Dermis microvascular lymphatic vessel endothelial cell (primary cell): ENCODE measurements at regions not wholly inside any gene's neighbourhood (a gene's known extent, or its start where the extent isn't known, plus 50 kb on each side); places are given as distances from the start of the nearest gene placed in this dataset.
"Not testable (repeated sequence)": the region's sequence is repeated elsewhere in the genome, so short reads cannot be mapped to it uniquely, and the experiment has no call there.

Experiments used
- DNase-seq, 2 donors: peaks; one replicate each; pipeline versions ENCODE4 v3.0.0 to v3.0.0-alpha.2; 2010; ENCODE audit warnings: low read depth in 2 of 2

DNA sequence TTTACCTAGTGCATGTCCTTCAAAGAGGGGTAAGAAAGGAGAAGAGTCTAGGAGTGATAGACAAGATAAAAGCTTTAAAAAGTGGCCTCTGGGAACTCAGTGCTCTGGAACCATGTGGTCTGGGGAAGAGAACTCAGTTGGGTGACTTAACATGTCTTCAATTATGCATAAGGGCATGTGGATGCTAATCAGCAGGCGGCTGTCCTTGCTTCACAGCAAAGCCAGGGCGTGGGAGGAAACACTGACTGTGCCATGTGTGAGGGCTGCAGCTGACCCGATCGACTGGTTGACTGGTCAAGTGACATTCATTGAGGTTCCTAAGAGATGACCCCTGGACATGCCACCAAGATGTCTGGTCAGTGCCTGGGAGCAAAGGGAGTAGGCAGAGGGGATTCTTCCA lies 1053.8 kb downstream of the BCL11B start:
- DNase-seq: no peak

DNA sequence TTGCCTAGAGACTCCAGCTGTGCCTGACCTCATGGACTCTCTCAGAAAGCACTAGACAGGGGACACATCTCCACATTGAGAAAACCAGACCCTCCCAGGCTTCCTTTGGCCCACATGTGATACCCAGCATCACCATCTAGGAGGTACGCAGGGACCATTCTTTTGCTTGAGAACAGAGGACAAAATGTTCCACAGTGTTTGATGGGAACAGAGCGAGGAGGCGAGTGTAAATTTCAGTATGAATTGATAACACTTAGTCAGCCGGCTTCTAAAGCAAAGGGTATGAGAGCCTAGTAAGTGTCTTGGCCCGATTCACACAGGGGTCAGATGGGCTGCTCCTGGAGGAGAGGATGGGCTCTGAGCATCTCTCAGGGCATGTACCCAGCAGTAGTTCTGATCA lies 1052.4 kb downstream of the BCL11B start:
- no peak for DNase-seq

DNA sequence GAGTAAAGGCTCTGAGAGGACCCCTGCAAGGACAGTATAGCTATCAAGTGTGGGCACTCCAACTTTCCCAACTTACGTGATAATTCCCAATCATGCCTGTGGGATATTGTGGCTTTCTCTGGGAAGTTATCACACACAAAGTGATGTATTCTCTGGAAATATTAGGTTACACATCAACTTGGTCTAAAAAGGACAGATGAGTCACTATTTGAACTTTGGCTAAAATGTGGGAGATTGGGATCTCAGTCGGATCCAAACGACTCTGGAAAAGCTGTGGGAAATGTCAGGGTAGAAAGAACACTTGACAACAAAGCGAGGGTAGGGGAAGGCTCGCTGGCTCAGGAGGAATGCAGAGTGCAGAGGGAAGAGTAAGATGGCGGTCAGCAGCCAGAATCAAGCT lies 1048.9 kb downstream of the BCL11B start:
- no peak for DNase-seq

DNA sequence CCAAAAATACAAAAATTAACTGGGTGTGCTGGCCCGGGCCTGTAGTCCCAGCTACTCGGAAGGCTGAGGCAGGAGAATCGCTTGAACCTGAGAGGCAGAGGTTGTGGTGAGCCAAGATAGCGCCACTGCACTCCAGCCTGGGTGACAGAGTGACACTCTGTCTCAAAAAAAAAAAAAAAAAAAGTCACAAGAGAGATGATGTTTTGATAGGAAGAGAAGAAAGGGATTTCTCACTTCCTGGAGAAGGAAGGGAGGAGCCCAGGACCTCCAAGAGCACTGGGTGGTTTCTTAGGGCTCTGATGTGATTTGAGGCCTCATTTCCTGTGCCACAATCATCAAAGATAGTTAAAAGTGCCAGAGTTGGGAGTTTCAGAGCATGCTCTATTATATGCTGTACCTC lies 1048.3 kb downstream of the BCL11B start:
- DNase-seq: not testable (repeated sequence)

DNA sequence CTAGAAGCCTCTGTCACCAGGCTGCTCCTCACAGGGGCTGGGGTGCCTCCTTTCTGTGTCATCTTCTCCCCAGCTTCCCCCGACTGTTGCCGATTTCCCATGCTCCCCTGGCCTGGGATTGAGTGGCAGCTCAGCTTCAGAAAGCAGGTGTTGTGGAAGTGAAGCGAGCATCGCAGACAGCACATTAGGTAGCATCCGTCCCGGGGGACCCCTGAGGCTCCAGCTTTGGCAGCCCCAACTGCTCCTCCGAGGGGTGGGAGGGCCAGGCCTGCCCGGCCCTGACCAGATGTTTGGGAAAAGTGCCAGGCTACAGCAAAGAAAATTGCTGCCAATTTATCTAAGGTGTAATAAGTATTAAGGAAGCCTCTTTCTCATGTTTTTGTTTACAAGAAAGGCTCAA lies 1045.6 kb downstream of the BCL11B start:
- DNase-seq: no peak

DNA sequence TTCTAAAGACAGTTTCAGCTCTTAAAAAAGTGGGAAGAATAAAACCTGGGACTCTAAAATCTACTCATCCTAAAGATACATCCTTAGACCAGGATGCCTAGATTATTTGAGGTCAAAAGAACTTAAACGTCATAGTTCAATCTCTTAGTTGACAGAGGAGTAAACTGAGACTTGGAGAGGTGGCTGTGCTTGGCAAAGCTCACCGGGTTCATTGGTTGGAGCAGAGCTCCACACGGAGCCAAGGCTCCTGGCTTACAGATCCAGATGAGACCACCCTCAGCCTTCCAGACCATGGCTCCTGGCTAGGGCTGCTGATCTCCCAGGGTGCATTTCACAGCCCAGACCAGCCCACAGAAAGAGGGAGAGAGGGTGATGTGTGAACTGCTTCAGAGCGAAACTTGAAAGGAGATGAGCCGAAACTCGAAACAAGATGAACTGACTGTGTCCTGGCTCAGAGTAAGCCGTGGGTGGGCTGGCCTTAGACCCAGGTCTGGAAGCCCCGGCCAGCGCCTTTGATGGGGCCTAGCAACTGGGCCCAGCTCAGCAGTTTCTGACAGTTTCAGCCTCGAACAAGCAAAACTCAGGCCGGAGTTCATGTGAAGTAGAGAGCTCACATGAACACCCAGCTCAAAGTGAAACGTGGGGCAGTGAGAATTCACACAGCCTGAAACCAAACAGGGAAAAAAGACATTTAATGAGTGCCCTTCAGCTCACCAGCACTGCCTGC lies 1044.8 kb downstream of the BCL11B start:
- no peak for DNase-seq

DNA sequence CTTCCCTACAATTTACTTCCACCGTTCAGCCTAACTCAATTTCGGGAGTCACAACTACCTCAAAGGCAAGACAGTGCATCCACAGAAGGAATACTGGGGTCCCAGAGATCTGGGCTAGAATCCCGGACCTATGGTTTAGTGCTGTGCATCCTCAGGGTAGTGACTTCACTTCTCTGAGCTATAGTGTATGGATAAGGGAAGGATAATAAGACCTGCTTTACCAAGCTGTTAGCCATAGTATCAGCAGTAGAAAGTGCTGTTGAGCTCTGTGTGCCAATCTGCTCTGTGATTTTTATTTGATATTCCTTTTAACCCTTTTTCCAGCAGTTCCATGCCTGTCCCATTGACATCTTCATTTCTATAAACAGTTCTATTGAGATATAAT lies 1044.3 kb downstream of the BCL11B start:
- no peak for DNase-seq

DNA sequence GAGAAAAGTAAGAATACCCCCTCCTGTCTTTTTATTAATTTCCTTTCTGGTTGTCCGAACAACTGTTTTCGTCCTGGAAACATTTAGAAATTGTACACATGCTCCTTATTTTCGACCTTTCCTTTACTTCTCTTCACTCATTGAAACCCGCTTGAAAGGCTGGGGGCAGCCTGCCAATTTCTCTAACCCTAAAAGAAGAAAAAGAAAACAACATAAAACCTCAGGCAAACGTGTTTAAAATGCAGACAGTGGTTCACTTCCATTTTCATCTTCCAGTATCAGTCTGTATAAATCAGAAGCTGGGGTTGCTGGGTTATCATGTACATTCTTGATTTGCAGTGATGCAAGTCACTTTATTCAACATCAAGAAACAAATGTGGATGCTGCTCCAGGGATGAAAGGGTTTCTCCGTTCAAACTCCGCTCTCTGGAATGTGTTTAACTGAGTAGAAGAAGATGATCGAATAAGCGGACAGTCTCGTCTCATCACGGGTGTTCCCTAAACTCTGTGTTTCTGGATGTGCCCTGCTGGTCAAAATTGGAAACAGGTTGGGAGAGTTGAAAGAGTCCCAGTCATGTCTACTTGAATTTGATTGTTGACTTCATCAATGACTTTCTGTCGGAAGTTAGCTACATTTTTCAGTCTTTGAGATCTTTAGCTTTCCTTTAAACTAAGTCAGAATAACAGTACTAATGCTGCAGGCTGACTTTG lies 1042.2 kb downstream of the BCL11B start:
- no peak for DNase-seq

DNA sequence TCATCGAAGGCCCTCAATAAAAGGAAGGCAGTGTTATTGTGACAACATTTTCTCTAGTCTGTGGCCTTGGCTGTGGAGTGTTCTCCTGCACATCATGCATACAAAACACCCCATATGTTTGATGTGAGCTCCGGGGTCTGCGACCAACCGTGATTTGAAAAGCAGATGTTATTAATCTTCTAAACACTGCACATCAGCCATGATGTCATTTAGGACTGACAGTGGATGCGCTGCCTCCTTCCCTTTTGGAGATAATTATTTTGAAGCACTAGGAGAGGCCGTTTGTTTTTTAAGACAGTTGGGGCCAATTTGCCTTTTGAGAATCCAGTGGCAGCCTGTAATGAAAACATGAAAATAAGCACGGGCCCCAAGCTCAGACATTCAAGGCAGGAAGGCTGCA lies 1041.6 kb downstream of the BCL11B start:
- DNase-seq: no peak

DNA sequence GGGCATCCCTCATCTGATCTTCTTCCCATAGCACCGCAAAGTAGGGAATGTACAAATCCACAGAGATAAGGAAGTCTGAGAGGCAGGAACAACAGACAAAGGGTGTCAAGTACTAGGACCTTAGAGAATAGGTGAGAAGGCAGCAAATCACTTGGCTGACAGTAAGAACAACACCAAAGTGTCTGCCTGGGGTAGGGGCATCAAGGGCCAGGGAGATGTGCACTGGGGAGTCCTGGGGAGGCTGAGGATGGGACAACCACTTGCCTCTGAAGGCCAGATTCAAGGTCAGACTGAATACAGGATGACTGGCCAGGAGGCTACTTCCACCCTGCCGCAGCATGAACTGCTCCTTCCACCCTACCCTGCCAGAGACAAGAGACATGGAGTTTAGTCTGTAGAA lies 1040.8 kb downstream of the BCL11B start:
- no peak for DNase-seq

DNA sequence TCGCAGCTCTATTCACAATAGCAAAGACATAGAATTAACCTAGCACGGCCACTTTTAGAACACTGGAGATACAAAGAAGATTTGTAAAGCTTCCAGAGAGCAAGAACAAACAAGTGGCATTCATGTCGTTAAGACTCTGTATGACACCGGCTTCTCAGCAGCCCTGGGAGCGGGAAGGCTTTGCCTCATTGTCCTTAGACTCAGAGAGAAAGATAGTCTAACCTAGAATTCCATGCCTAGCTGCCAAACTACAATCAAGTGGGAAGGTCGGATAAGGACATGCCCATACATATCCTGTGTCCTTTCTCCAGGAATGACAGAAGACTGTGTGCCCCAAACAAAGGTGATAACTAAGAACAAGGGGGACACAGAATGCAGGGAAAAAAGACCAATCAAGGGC lies 1038.3 kb downstream of the BCL11B start:
- no peak for DNase-seq

DNA sequence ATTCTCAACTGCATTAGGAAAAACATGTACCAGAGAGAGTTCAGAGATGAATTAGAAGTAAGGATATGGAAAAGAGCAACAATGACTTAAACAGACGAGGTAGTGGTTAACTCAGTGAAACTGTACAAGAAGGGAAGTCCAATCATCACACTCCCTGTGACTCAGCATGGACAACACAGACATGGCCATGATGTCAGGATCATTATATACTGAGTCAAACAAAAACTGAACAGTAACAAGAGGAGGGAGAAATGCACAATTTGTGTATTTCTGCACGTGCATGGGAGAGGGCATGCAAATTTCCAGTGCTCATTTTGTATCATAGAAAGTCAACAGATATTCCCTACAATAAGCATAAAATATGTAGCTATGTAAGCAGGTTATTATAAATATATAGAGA lies 1037.8 kb downstream of the BCL11B start:
- DNase-seq: no peak

DNA sequence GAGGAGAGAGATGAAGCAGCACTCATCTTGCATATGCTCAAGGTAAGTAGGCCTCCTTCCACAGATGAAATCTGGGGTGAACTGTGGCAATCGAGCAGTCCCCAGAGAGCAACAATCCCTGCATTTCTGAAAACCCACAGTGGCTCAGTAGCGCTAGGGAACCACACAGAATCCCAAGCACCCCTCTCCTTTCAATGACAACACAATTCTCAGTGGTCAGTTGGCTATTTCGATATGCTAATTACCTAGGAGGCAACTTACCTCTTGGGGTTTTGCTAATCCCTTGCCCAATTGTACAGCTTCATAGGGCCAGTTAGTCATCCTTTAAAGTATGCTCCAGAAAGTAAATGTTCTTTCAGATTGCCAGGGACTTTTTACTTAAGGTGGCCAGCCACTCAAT lies 1035.7 kb downstream of the BCL11B start:
- no peak for DNase-seq

DNA sequence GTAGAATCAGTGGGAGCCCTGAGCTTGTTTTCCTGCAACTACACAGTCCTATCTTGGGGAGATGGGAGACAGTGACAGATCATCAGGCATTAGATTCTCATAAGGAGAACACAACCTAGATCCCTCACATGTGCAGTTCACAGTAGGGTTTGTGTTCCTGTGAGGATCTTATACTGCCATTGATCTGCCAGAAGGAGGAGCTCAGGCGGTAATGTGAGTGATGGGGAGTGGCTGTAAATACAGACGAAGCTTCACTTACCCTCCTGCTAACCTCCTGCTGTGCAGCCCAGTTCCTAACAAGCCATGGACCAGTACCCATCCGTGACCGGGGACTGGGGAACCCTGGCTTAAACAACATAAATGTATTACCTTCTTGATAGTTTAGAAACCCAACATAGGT lies 1034.1 kb downstream of the BCL11B start:
- no peak for DNase-seq

DNA sequence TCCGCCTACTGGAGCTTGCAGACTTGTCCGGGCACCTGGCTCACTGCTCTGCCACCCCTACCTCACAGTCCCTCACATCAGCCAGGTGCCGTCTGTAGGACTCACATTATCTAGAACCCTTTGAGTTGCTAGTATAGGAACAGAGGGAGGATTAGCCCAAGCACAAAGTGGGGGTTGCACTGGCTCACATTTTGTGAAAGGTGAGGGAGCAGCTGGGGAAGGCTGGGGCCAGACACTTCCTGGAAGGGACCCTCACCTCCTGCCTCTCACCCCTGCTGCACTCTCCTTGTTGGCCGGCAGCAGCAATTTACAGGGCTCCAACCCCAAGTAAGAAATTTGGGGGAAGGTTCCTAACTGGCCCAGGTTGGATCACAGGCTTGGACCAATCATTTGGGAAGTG lies 1031.6 kb downstream of the BCL11B start:
- DNase-seq: no peak

DNA sequence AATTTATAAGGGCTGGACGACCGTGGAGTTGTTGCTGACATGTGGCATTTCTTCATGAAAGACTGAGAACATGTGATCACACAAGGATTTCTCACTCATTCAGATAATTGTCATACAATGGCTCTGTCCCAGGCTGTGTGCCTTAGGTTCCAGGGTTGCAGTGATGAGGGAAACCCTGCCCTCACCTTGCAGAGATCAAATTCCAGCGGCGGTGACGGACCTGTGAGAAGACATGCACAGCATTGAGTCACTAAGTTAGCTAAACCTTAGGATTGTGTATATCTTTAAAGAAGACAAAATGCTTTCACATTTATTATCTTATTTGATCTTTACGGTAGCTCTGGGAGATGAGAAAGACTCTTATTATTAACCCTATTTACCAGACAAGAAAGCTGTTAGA lies 1029.1 kb downstream of the BCL11B start:
- DNase-seq: no peak

DNA sequence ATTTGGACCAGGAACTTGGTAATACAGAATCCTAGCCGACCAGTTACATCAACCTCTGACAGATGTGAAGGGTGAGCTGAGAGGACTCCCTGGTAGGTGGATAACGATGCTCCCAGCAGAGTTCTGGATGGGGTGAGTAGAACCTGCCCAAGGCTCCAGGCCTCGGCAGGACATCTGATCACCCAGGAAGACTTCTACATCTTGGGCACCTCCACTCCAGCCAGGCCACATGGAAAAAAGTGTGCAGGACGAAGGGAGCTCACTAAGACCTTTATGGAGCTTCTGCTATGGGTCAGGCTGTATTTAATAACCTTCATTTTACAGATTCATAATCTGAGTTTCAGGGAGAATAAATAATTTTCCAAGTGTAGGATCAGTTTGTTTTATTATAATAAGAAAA lies 1028.7 kb downstream of the BCL11B start:
- no peak for DNase-seq

DNA sequence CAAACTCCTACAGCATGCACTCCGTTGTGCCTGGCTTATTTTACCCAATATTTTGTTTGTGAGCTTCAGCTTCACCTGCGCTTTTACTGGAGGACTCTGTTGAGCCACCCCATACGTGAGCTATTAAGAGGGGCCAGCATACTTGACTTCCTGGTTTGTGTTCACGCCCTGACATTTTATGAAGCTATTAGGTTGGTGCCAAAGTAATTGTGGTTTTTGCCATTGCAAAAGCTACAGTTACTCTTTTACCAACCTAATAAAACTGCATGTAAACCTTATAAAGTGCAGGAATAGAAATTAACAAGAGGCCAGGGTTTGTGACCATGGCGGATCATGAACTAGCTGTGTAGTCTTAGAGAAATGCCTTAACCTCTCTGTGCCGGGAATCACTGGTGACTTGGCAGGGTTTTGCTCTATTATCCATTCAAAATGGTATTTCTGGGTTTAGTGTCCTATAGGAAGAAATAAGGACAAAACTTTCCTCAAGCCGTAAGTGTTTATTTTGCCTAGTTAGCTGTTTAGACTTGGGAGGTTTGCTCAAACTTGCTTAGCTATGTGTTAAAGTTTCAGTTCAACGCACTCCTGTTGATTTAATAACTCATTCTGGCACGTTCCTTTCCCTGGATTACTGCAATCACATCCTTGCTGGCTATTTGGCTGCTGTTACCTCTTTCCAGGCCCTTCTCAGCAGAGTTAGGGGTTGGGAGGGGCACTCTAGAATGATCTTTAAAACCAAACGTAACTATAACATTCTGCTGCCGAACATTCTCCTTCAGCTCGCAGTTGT lies 1027.6 kb downstream of the BCL11B start:
- DNase-seq: no peak

DNA sequence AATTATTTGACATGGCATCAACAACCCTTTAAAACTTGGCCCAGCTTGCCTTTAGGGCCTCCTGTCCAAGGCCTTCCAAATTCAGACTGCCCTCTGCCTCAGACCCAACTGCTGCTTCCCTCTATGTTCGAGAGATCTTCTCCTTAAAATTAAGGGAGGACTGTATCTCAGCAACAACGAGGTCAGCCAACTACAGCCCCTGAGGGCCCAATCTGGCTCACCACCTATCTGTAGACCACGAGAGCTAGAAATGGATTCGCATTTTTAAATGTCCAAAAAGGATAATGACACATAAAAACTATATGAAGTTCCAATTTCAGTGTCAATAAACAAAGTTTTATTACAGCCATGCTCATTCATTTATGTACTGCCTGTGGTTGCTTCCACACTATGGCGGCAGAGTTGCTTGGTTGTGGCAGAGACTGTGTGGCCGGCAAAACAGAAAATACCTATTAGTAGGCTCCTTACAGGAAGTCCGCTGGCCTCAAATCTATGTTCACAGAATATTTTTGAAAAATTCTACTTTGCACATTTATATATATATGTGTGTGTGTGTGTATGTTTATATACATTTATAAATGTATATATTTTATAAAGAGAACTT lies 1026.9 kb downstream of the BCL11B start:
- DNase-seq: no peak

DNA sequence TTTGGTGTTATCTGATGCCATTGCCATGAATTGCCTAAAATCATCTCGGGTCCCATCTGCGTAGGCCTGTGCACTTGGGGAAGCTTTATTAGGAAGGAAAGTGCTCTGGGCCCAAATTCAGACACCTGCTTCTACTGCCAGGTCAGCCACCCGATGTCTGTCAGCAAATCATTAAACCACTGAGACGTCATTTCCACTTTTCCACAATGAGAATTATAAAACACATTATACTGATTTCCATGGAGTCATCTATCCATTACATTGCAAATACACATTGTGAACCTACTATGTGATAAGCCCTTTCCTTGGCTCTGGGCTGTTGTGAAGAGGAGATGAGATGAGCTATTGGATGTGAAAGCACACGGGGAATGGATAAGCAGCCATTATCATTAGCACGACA lies 1022.9 kb downstream of the BCL11B start:
- no peak for DNase-seq

DNA sequence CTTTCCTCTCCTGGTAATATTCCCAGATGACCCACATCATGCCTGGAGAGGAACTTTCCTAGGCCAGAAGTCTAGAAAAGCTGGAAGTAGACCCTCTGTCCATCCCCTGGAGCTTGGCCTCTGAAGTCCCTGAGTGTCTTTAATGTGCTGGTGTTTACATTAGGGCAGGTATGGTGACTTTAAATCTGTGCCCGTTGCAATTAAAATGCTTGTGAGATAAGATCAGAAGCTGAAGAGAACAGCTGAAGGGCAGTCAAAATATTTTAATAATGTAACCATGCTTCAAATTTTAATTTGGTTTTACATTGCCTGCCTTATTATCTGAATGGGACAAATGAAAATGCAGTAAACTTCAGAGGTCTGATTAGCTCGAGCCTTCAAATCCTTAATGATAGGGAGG lies 1022.5 kb downstream of the BCL11B start:
- no peak for DNase-seq

DNA sequence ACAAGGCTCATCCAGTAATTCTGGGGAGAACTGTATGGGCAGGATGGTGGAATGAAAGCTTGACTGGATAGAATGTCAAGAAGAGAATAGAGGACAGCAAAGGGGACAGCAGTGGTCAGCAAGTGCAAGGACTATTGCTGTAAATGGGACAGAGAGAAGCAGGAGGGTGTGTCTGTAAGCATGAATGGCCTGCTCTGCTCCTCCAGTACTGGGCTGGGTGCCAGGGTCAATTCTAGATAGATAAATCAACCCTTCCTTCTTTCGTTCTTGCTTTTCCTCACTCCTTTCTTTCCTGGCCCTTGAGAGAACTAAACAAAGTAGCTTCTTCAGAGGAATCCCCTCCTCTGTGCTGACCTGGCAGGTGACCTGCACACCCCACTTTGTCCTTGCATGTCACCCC lies 1019.2 kb downstream of the BCL11B start:
- DNase-seq: no peak
